Amygdala (tissue), 56 donors: ENCODE measurements at regions not wholly inside any gene's neighbourhood (a gene's known extent, or its start where the extent isn't known, plus 50 kb on each side); places are given as distances from the start of the nearest gene placed in this dataset.
"Not testable (repeated sequence)": the region's sequence is repeated elsewhere in the genome, so short reads cannot be mapped to it uniquely, and the experiment has no call there.

Experiments used
- DNase-seq, 56 donors: peaks; one replicate each; lab custom pipeline; 2025; lab: John Stamatoyannopoulos, UW

DNA sequence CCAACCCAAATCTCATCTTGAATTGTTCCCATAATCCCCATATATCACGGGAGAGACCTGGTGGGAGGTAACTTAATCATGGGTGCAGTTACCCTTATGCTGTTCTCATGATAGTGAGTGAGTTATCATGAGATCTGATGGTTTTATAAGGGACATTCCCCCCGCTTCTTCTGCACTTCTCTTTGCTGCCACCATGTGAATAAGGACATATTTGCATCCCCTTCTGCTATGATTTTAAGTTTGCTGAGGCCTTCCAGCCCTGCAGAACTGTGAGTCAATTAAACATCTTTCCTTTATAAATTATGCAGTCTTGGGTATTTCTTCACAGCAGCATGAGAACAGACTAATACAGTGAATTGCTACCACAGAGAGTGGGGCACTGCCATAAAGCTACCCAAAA lies 179.1 kb downstream of the LRIG3 start:
- no peak for DNase-seq

DNA sequence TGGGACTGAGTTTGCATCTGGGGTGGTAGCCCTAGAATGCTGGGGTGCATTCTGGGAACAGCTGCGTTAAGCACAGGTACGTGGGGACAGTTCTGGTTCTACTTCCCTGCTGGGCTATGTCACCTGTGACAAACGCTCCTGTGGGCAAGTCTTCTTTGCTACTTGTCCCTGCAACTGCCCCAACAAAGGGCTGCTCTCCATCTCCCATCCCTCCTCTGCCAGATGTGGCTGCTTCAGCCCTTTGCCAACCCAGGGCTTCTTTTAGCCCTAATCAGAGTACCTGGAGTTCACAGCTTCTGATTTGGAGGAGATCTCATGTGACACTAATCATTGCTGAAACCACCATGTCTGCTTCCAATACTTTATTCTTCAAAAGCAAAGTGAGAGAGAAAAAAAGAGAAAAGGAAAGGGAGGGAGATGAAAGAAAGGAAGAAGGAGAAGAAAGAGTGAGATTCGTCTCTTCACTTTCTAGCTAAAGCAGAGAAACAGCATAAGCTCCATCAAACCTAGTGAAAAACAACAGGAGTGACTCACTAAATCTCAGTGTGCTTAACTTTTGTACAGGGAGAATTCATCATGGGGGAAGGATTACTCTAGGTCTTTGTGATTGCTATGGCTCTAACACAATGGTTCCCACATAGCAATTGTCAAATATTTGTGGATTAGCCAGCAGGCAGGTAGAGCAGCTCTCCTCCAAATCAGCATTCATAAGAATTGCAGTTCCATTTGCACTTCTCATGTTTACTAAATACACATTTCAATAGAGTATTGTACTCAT lies 174.8 kb downstream of the LRIG3 start:
- no peak for DNase-seq

DNA sequence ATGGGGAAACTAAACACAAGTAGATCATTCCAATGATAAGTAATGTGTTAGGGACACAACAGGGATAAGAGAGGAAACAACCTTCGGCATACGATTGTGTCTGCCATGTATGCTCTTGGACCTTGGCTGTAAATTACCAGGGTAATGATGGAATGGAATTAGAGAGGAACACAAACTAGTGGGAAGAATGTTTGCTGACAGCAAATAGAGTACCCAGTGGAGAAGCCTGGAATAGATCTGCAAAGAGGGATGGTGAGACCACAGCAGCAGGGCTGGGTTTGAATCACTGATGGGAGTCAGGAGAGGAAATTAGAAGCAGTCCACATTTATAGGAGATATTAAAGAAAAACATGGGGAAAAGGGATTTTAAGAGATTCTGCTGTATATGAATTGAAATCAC lies 172.8 kb downstream of the LRIG3 start:
- no peak for DNase-seq

DNA sequence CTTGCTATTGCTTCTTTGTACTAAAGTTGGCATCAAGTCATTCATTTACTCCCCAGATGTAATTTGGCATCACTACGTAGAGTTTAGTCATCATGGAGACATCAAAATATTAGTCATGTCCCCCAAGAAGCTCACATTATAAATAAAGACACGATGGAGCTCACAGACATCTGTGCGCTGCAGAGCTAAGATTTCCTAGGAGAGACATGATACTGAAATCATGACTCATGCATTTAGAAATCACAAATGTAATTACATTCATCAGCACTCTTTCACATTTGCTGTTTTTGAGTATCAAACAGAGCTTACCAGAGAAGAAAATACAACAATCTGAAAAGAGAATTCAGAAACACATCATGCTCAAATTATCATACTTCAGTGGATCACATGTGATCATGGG lies 169.8 kb downstream of the LRIG3 start:
- DNase-seq, result peak in 3 of 56 donors; percentile 1 to 2 (median 1)

DNA sequence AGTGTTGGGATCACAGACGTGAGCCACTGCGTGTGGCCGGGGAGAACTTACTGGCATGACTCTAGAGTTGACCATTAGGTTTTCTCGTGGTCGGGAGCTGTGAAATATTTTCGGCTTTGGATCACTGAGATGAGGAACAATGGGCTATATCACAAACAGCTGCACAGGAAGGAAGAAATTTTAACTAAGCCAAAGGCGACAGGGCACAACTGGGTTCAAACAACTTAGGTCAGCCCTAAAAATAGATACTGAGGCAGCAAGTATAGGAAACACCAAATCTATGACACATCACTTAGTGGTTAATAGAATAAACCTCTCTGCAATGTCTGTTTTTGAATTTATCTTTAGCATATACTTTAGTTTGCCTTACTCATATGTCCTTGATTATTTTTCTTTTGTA lies 162.9 kb downstream of the LRIG3 start:
- no peak for DNase-seq

DNA sequence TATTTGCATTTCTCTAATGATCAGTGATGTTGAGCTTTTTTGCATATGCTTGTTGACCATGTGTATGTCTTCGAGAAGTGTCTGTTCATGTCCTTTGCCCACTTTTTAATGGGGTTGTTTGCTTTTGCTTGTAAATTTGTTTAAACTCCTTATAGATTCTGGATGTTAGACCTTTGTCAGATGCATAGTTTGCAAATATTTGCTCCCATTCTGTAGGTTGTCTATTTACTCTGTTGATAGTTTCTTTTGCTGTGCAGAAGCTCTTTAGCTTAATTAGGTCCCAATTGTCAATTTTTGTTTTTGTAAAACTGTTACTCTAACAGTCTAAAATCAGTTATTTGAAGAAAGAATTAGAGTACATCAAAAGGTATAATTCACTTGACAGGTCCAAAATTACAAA lies 160.6 kb downstream of the LRIG3 start:
- not testable (repeated sequence) for DNase-seq

DNA sequence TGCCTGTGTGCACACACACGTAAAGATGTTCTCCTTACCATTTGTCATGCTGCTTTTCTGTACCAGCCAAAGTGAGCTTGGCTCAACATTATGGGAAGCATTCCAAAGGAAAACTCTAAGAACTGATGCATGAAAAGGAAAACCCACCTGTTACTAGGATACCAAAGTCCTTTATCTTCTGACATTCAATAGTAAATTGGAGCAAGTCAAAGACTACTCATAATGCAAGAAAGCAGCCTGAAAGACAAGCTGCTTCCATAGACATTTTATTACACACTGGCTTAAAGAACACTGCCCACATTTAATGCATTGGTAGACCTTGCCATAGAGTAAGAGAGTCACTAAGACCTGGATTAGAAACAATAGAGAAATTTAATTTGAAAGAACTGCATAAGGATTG lies 159.0 kb downstream of the LRIG3 start:
- no peak for DNase-seq

DNA sequence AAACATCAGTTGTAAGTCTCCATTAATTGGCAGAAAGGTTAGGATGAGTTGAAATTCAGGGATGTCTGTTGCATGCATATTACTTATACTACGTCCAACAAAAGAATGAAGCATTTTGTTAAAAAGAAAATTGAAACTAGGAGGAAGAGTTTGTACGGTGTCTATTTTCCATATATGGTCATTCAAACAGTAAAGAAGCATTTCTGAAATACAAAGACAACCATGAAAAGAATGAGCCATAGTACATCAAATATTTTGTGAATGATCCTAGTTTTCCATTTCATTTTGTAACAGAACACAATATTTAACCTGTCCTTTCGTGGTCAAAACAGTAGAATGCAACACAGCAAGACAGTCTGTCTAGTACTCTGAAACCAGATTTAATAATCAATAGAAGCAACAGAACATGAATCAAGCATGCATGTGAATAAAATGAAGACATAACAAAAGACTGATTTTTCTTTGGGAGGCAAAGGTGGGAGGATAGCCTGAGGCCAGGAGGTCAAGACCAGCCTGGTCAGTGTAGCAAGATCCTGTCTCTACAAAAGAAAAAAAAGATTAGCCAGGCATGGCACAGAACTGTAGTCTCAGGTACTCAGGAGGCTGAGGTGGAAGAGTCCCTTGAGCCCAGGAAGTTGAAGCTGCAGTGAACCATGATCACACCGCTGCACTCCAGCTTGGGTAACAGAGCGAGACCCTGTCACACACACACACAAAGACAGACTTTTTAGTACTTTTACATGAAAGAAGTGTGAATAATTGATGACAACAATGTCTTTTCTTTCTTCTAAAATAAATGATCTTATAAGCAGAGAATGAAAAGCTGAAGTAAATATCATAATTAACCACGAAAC lies 156.0 kb downstream of the LRIG3 start:
- no peak for DNase-seq

DNA sequence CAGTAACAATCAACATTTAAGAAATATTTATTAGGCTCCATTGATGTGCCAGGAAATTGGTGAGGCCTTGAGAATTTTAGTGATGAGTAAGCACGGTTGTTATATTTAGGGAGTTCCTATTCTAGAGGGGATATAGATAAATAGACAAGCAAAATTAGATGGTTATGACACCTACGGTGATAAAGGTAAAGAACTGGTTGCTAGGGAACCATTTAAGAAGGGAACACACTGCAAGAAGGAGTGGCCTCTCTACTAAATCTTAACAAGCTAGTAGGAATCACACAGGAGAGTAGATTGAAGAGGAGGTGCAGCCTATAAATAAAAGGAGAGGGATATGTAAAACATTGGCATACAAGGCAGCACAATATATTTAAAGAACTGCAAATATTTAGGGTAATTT lies 155.2 kb downstream of the LRIG3 start:
- DNase-seq, result no peak

DNA sequence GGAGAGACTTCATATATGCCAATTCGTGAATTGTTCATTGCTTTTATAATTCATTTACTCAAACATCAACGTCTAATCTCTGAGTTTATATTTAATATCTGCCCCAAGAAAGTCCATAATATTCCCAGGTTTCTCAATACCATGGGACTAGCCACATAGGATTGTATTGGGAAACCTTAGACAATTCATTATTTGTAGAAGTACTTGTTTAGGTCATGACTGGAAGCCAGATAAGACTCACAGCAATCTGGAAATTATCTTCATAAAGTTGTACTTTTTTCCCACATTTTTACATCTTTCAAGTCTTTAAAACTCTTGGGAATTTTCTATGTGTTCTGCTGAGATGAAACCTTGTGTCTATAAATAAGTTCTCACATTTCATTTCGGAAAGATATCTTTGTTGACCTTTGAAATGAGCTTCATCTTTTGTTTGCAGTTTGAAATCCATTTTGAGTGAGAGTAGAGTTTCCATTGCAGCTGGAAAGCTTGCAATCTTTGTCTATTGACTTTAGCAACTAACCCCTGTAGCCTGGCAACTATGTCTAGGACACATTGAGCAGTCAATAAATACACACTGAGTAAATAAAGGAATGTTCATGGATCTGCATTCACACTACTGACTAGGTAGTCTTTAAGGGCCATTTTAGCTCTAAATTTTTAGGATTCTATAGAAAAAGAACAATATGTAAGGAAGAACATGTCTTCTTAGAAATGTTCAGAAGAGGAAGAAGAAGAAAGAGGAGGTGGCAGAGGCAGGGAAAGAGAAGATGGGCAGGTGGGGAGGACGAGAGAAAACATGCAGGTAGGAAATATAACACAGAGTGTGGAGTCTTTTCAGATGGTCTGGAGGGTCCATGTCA lies 154.4 kb downstream of the LRIG3 start:
- no peak for DNase-seq

DNA sequence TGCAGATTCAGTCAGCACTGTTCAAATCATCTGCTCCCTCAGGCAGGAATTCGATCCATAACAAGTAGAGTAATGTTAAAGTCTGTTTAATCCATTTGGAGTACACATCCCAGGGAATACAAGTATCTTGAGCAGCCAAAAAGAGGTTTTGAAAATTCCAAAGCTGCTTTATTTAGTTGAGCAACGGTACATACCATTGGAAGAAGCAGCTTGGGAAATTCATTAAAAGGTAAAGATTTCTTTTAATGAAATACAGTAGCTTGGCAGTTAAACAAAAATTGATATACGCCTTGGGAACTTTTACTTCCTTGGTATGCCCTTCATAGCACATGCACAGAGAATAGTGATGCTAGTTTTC lies 153.8 kb downstream of the LRIG3 start:
- no peak for DNase-seq

DNA sequence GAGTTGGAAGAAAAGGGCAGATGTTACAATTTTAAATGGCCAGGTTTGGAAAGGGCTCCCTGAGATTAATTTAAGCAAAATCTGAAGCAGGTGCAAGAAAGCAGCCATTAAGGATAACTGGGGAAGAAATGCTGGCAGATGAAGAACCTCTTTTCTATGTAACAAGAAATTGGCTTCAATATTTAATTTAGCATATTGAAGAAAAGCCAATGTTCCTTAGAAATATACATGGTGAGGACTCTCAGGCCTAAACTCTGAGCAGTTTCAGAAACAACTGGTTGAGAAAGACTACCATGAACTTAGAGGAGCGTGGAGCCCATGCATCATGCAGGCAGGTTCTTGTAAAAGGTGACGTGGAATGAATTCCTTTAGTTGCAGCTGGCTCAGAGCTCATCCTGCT lies 152.8 kb downstream of the LRIG3 start:
- no peak for DNase-seq

DNA sequence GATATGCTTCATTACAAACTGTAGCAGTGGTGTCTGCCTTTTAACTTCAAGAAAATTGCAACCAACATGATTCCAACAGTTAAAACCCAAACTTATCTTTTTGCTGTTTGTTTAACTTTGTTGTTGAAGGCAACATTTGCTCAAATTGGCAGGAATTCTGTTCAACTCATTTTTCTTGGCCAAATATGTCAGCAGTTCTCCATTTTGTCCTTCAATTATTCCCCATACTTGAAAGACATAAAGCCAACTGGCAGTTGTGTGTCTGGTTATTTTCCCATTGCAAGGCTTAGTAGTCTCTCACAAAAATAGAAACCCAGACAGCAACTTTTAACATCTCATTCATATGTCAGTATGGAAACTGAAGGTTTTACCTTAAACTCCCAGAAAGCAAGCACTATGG lies 146.3 kb downstream of the LRIG3 start:
- DNase-seq, result no peak

DNA sequence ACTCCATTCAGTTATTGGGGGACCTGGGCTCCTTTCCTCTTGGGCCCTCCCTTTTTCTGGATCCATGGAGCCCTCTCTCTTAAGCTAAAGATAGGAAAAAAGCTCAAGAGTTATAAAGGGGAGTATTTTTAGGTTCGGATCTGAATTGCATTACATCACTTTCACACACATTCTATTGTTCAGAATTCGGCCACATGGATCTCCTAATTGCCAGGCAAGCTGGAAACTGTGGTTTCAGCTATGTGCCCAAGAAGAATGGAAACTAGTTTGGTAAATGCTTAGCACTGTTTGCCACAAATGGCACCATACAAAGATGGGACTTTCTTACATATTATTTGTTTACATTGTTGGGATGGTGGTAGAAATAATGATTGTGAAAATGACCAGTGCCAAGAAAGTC lies 145.6 kb downstream of the LRIG3 start:
- DNase-seq, result no peak

DNA sequence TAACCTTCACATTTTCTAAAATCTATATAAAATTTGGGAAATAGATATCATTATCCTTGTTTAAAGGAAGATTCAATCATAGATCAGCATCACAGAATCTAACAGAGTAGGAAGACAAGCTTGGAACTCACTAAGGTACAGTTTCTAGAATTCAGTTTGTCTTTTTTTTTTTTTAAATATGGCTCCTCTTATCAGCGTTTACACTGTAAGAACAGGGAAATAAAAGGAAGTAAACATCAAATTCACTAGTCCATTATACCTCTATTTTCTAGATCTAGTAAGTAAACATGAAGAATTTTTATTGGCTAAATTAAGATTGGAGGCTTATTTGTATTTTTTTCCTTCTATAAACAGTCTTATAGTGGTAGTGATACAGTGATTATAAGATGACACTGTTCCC lies 144.9 kb downstream of the LRIG3 start:
- no peak for DNase-seq

DNA sequence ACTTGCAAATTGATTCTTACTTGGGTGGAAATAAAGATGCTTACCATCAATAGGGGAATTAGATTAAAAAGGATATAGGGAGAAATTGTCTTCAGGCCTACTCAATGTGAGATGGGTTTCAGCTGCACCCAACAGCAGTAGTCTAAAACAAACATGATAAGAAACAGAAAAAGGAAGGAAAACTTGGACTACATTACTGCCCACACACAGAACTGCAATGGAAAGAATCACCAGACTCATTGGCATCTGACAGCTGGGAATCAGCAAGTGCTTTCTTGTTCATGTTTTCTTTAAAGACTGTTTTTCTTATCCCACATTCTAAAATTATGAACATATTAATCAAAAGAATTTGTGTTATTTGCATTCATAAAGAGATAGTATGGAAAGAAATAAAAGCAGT lies 144.2 kb downstream of the LRIG3 start:
- DNase-seq, result no peak

DNA sequence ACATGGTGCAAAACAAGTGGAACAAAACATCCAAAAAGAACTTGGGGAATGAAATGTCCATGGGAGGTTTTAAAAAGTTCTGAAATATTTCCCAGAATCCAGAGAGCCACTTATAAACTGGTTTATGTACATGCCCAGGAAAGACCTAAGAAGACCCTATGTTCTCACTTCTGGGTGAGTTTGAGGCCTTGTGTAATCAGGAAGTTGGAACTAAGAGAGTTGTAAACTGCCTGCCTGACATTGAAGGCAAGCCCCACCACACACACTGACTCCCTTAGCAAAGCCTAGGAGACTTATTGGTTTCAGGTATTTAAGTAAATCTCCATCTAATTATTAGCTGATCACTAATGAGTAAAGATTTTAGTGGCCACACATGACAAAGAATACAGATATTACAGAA lies 142.5 kb downstream of the LRIG3 start:
- no peak for DNase-seq

DNA sequence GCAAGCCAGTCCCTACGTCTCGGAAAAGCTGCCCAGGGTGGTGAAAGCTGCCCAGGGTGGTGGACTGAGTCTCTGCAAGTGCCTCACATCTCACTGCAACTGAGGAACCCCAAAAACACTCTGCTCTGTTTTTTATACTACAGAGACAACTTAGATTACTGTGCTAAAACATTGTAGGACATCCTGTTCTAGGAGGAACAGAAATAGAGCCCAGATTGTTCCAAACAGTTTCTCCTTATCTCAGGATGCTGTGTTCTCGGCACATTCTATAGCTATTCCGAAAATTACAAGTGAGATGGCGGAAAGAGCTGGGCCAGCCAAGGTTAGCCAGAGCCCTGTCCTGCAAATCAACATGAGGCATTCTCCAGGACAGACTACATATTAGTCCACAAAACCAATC lies 138.7 kb downstream of the LRIG3 start:
- no peak for DNase-seq

DNA sequence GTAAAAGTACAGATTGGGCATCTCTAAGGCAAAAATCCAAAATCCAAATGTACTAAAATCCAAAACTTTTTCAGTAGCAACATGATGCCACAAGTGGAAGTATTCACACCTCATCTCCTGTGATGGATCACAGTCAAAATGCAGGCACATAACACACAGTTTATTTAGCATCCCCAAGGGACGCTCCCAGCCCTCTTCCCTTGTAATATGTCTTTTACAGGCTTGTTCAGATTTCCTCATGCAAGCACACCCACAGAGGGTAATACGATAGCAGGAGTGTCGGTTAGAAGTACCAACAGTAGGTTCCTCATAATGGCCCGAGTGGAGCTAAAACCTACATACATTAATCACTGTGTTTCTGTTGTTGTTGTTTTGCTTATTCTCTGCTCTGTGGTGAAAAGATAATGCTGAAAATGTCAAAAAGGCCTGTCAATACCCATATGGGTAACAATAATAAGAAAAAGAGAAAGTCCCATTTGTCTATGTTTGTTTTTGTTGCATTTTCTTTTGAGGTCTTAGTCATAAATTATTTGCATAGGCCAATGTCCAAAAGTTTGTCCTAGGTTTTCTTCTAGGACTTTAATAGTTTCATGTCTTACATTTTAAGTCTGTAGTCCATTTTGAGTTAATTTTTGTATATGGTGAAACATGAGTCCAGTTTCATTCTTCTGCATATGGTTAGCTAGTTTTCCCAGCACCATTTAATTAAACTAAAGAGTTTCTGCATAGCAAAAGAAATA lies 133.1 kb downstream of the LRIG3 start:
- DNase-seq, result no peak

DNA sequence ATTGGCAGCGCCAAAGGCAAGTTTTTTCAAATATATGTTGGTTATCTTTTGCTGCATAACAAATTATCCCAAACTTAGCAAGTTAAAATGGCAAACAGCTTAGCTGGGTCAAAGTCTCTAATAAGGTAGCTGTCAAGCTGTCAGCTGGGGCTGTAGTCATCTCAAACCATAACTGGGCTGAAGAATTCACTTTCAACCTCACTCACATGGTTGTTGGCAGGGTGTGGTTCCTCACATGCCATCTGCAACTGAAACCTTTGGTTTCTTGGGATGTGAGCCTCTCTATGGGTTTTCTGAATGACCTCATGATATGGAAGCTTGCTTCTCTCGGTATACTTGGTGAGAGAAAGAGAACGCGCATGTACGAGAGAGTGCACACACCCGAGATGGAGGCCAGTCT lies 125.4 kb downstream of the LRIG3 start:
- DNase-seq, result no peak

DNA sequence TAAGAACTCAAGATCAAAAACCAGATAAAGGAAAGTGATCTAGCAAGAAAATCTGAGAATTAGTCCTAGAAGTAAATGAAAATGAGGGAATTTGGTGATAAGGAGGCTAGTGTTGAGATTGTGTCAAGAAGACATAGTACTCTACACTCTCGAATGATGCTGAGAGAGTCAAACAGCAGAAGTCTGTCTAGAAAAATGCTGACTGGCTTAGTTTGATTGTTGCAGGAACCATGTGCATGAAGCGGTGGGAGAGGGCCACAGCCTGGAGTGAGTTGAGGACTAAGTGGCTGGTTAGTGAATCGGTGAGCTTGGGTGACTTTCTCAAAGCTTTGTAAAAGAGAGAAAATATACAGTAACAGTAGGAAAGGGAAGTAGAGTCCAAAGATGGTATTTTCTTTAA lies 124.5 kb downstream of the LRIG3 start:
- DNase-seq, result no peak
